PC-3 (cell line): ENCODE measurements at regions not wholly inside any gene's neighbourhood (a gene's known extent, or its start where the extent isn't known, plus 50 kb on each side); places are given as distances from the start of the nearest gene placed in this dataset.

Source experiments
- CTCF ChIP-seq: fragments of 300-600 bp; sonication (generic); conservative IDR thresholded peaks from 2 replicates; pipeline ENCODE4 v1.5.1; 2017; ENCODE audit warnings: antibody characterized with exemption, low read depth, mild to moderate bottlenecking, low read length
- EZH2 ChIP-seq: fragments of 300-600 bp; sonication (generic); IDR thresholded peaks from one replicate; pipeline ENCODE4 v1.6.1; 2017; ENCODE audit warnings: antibody characterized with exemption, mild to moderate bottlenecking, low read length; ENCODE audit not compliant: unreplicated experiment
- EZH2phosphoT487 ChIP-seq: fragments of 300-600 bp; sonication (generic); IDR thresholded peaks from 2 replicates; pipeline ENCODE4 v1.6.1; 2018; ENCODE audit warnings: mild to moderate bottlenecking, antibody characterized with exemption, low read length, borderline replicate concordance

DNA sequence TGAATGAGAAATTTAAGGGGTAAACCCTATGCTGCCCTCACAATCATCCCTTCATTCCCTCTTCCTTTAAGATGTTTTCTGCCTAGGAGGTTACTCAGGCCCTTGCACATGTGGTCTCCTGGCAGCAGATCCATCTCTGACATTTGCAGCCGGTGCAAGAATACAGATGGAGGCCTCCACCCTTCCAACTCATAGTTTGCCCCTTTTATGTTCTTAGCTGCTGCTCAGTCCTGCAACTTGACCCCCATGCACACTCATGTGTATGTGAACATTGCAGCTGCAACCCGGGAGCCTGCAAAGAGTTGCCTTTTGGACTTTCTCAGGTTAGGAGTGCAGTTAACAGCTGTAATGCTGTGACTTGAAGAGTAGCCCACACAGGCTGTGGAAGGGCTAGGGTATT lies 131.9 kb upstream of the SGK1 start:
- TF ChIP-seq CTCF (no peak), EZH2 (no peak), EZH2phosphoT487 (no peak)
